Mesenchymal stem cell (in vitro differentiated cells and primary cell): ENCODE measurements at regions not wholly inside any gene's neighbourhood (a gene's known extent, or its start where the extent isn't known, plus 50 kb on each side); places are given as distances from the start of the nearest gene placed in this dataset.
A peak's percentile ranks its signal among the peaks of the same experiment; 100 is the strongest.

ENCODE experiments used
- DNase-seq: peaks from one replicate; pipeline ENCODE4 v3.0.0-alpha.2; 2013
- H2AFZ ChIP-seq: one replicate; pipeline ENCODE4 v1.6.1; 2013; ENCODE audit warnings: low read depth, mild to moderate bottlenecking, control low read depth, inconsistent platforms, low read length, moderate library complexity
- H2AK5ac ChIP-seq: 2 replicates; pipeline ENCODE4 v1.6.1; 2013; ENCODE audit warnings: low read length, moderate library complexity, mild to moderate bottlenecking, inconsistent platforms; ENCODE audit not compliant: severe bottlenecking
- H2BK120ac ChIP-seq: one replicate; pipeline ENCODE4 v1.6.1; 2013; ENCODE audit warnings: low read depth, mild to moderate bottlenecking, inconsistent platforms, low read length, moderate library complexity
- H2BK12ac ChIP-seq, 2 experiments: one replicate each; pipeline ENCODE4 v1.6.1; 2013; ENCODE audit warnings: inconsistent platforms in 2 of 2, low read length in 2 of 2, mild to moderate bottlenecking in 2 of 2, moderate library complexity in 2 of 2, control low read depth in 1 of 2
- H2BK15ac ChIP-seq: one replicate; pipeline ENCODE4 v1.6.1; 2013; ENCODE audit warnings: mild to moderate bottlenecking, low read depth, inconsistent platforms; ENCODE audit not compliant: poor library complexity, severe bottlenecking
- H2BK5ac ChIP-seq: 2 replicates; pipeline ENCODE4 v1.6.1; 2013; ENCODE audit warnings: low read depth, mild to moderate bottlenecking, low read length, control low read depth, inconsistent platforms; ENCODE audit not compliant: poor library complexity, severe bottlenecking
- H3K14ac ChIP-seq, 2 experiments: one replicate each; pipeline ENCODE4 v1.6.1; 2013; ENCODE audit warnings: inconsistent platforms in 2 of 2, low read length in 2 of 2, control low read depth in 1 of 2, mild to moderate bottlenecking in 1 of 2, moderate library complexity in 1 of 2
- H3K18ac ChIP-seq, 2 experiments: one replicate each; pipeline ENCODE4 v1.6.1; 2013; ENCODE audit warnings: inconsistent platforms in 2 of 2, low read length in 2 of 2, control low read depth in 1 of 2, low read depth in 1 of 2, mild to moderate bottlenecking in 1 of 2
- H3K23ac ChIP-seq, 2 experiments: one replicate each; pipeline ENCODE4 v1.6.1; 2013; ENCODE audit warnings: inconsistent platforms in 2 of 2, low read length in 2 of 2, mild to moderate bottlenecking in 2 of 2, moderate library complexity in 2 of 2, control low read depth in 1 of 2
- H3K27ac ChIP-seq: 2 replicates; pipeline ENCODE4 v1.5.1; 2013; ENCODE audit warnings: mild to moderate bottlenecking, moderate library complexity, low read length, control low read depth, inconsistent platforms; ENCODE audit not compliant: poor library complexity, severe bottlenecking
- H3K27me3 ChIP-seq, 2 experiments: 2 replicates each; pipeline versions ENCODE4 v1.6.1 to v1.7.0; 2013; ENCODE audit warnings: low read length in 2 of 2, mild to moderate bottlenecking in 2 of 2, moderate library complexity in 2 of 2, control low read depth in 1 of 2, inconsistent platforms in 1 of 2; ENCODE audit not compliant: control insufficient read depth in 1 of 2, insufficient read depth in 1 of 2
- H3K36me3 ChIP-seq, 2 experiments: 2 replicates each; pipeline versions ENCODE4 v1.6.1 to v1.7.0; 2013; ENCODE audit warnings: low read length in 2 of 2, control low read depth in 1 of 2, inconsistent platforms in 1 of 2, low read depth in 1 of 2, mild to moderate bottlenecking in 1 of 2; ENCODE audit not compliant: insufficient read depth in 2 of 2, control insufficient read depth in 1 of 2
- H3K4ac ChIP-seq, 2 experiments: one replicate each; pipeline ENCODE4 v1.6.1; 2013; ENCODE audit warnings: inconsistent platforms in 2 of 2, low read length in 2 of 2, mild to moderate bottlenecking in 2 of 2, moderate library complexity in 2 of 2, control low read depth in 1 of 2, low read depth in 1 of 2
- H3K4me1 ChIP-seq: 2 replicates; pipeline ENCODE4 v1.6.1; 2013; ENCODE audit warnings: low read depth, low read length, control low read depth; ENCODE audit not compliant: control insufficient read depth, insufficient read depth
- H3K4me2 ChIP-seq: 2 replicates; pipeline ENCODE4 v1.6.1; 2013; ENCODE audit warnings: low read length, mild to moderate bottlenecking, inconsistent platforms; ENCODE audit not compliant: poor library complexity, severe bottlenecking
- H3K4me3 ChIP-seq, 2 experiments: 2 replicates each; pipeline versions ENCODE4 v1.5.1 to v1.7.0; 2013; ENCODE audit warnings: low read length in 2 of 2, mild to moderate bottlenecking in 2 of 2, control low read depth in 1 of 2, low read depth in 1 of 2; ENCODE audit not compliant: insufficient read depth in 1 of 2
- H3K79me1 ChIP-seq: replicated peaks from 2 replicates; pipeline ENCODE4 v1.6.1; 2013; ENCODE audit warnings: mild to moderate bottlenecking, control low read depth, low read length, inconsistent platforms; ENCODE audit not compliant: poor library complexity, severe bottlenecking
- H3K9ac ChIP-seq: 2 replicates; pipeline ENCODE4 v1.7.0; 2013; ENCODE audit warnings: mild to moderate bottlenecking, low read length, moderate library complexity
- H3K9me3 ChIP-seq: 2 replicates; pipeline ENCODE4 v1.7.0; 2013; ENCODE audit warnings: mild to moderate bottlenecking, low read length; ENCODE audit not compliant: control insufficient read depth
- H4K8ac ChIP-seq: one replicate; pipeline ENCODE4 v1.6.1; 2013; ENCODE audit warnings: inconsistent platforms, mild to moderate bottlenecking, low read length, moderate library complexity
- H4K91ac ChIP-seq: one replicate; pipeline ENCODE4 v1.6.1; 2013; ENCODE audit warnings: mild to moderate bottlenecking, low read length, inconsistent platforms
- WGBS: methylation state at CpG from one replicate; pipeline ENCODE4 v1.1.7; 2013; ENCODE audit warnings: mixed read lengths; 5-methylcytosine and 5-hydroxymethylcytosine counted together

GRCh38 chr13:86932776-86933334 lies 738.3 kb upstream of the SLITRK5 start:
- Histone ChIP-seq H3K9ac (no peak overlapping the region), H3K4ac (no peak overlapping the region), H4K91ac (peak overlapping the region; percentile 15), H3K4me1 (peaks cover 2% of the 10 kb centered on the region), H3K79me1 (no peaks in the 10 kb centered on the region), H2BK120ac (peak overlapping the region; percentile 61), H3K14ac (no peak overlapping the region), H2BK15ac (no peak overlapping the region), H3K27me3 (no peaks in the 10 kb centered on the region), H3K36me3 (no peaks in the 10 kb centered on the region), H4K8ac (no peak overlapping the region), H3K9me3 (no peaks in the 10 kb centered on the region), H2BK5ac (no peak overlapping the region), H3K4me2 (no peak overlapping the region), H3K27ac (peak overlapping the region; percentile 39), H3K18ac (peak overlapping the region; percentile 43 to 66), H2AK5ac (no peak overlapping the region), H3K23ac (no peak overlapping the region), H2AFZ (no peak overlapping the region), H2BK12ac (peak overlapping the region in 1 of 2 experiments; percentile 63), H3K4me3 (no peak overlapping the region)
- 4% methylated on average over 3 of the region's 3 CpGs for WGBS
- DNase-seq: peak; percentile 48

DNA sequence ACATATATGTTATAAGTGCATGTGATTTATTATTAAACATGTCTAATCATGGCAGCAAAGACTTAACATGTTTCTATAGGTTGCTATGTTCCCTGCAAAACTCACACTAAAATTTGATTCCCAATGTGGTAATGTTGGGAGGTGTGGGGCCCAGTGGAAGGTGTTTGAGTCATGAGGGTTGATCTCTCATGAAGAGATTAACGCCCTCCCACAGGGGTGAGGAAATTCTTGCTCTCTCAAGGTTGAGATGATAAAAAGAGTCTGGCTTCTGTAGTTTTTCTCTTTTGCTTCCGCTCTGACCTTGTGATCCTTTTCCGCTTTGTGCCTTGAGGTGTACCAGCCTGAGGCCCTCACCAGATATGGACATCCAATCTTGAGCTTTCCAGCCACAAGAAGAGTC lies 737.5 kb upstream of the SLITRK5 start:
- Histone ChIP-seq H2BK15ac (no peak overlapping the region), H2AK5ac (no peak overlapping the region), H3K27ac (no peak overlapping the region), H4K91ac (no peak overlapping the region), H3K27me3 (no peaks in the 10 kb centered on the region), H3K36me3 (no peaks in the 10 kb centered on the region), H3K14ac (no peak overlapping the region), H2AFZ (no peak overlapping the region), H3K4me3 (no peak overlapping the region), H3K9me3 (no peaks in the 10 kb centered on the region), H3K4ac (no peak overlapping the region), H3K9ac (no peak overlapping the region), H3K4me1 (peaks cover 2% of the 10 kb centered on the region), H2BK12ac (no peak overlapping the region), H2BK5ac (no peak overlapping the region), H3K4me2 (no peak overlapping the region), H3K23ac (no peak overlapping the region), H4K8ac (no peak overlapping the region), H3K79me1 (no peaks in the 10 kb centered on the region), H3K18ac (no peak overlapping the region), H2BK120ac (peak overlapping the region; percentile 73)
- WGBS: 62% methylated on average over 3 of the region's 3 CpGs
- no peak for DNase-seq

DNA sequence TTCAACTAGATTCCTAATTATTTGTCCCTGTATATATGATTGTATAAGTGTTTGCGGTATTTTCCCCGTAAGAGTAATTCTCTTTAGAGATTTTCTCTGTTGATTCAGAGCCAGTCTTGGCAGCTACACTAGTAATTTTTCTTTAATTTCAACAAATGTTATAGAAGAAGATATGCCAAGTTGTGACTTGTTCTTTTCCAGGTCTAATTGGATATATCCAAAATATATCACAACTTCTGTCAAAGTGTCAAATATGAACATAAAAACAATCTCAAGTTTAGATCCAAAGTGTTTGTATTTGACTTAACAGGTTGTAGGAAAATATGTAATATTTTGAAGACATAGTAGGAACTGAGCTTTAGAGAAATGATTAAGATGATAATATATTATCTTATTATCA lies 733.9 kb upstream of the SLITRK5 start:
- WGBS: no CpG with 5 or more reads among the region's 2 CpGs
- DNase-seq: no peak
- H3K79me1 ChIP-seq: no peaks in the 10 kb centered on the region
- no peak overlapping the region for H2AK5ac ChIP-seq
- H3K27ac ChIP-seq: no peak overlapping the region
- no peaks in the 10 kb centered on the region for H3K36me3 ChIP-seq
- no peak overlapping the region for H3K23ac ChIP-seq
- H3K14ac ChIP-seq: no peak overlapping the region
- no peak overlapping the region for H2AFZ ChIP-seq
- no peak overlapping the region for H3K4ac ChIP-seq
- no peak overlapping the region for H2BK120ac ChIP-seq
- no peak overlapping the region for H2BK12ac ChIP-seq
- H4K8ac ChIP-seq: no peak overlapping the region
- H3K18ac ChIP-seq: no peak overlapping the region
- H3K4me1 ChIP-seq: peaks cover 2% of the 10 kb centered on the region
- H3K9ac ChIP-seq: no peak overlapping the region
- H3K4me2 ChIP-seq: no peak overlapping the region
- H3K4me3 ChIP-seq: no peak overlapping the region
- H2BK15ac ChIP-seq: no peak overlapping the region
- H2BK5ac ChIP-seq: no peak overlapping the region
- no peaks in the 10 kb centered on the region for H3K9me3 ChIP-seq
- H4K91ac ChIP-seq: no peak overlapping the region
- no peaks in the 10 kb centered on the region for H3K27me3 ChIP-seq

DNA sequence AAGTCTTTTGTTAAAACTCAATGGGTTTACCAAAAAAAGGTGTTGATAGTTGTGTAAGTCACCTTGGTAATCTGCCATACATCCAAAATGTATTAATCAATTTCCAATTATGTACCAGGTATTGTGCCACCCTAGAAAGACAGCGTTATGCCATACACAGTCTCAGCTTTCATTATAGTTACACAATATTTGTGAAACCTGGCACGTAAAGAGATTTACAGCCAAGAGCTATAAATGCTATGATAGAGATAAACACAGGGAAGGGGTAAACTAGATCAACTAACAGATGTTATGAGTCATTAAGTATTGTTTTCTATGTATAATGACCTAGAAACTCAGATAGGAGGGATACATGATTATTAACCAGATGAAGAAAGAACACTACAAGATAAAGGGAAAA lies 725.6 kb upstream of the SLITRK5 start:
- H3K27ac ChIP-seq: no peak overlapping the region
- H3K9ac ChIP-seq: no peak overlapping the region
- WGBS: no CpG with 5 or more reads among the region's 2 CpGs
- H3K14ac ChIP-seq: no peak overlapping the region
- H2BK12ac ChIP-seq: no peak overlapping the region
- no peak overlapping the region for H3K4me2 ChIP-seq
- no peaks in the 10 kb centered on the region for H3K9me3 ChIP-seq
- H2BK120ac ChIP-seq: no peak overlapping the region
- no peak overlapping the region for H2AFZ ChIP-seq
- DNase-seq: no peak
- no peak overlapping the region for H4K8ac ChIP-seq
- H2BK15ac ChIP-seq: no peak overlapping the region
- H3K27me3 ChIP-seq: no peaks in the 10 kb centered on the region
- no peak overlapping the region for H4K91ac ChIP-seq
- H3K23ac ChIP-seq: no peak overlapping the region
- no peak overlapping the region for H3K4ac ChIP-seq
- H2BK5ac ChIP-seq: no peak overlapping the region
- no peak overlapping the region for H2AK5ac ChIP-seq
- no peak overlapping the region for H3K18ac ChIP-seq
- no peaks in the 10 kb centered on the region for H3K4me1 ChIP-seq
- no peaks in the 10 kb centered on the region for H3K36me3 ChIP-seq
- H3K4me3 ChIP-seq: no peak overlapping the region
- no peaks in the 10 kb centered on the region for H3K79me1 ChIP-seq
